GM19023 (cell line): ENCODE measurements at regions not wholly inside any gene's neighbourhood (a gene's known extent, or its start where the extent isn't known, plus 50 kb on each side); places are given as distances from the start of the nearest gene placed in this dataset.
"Not testable (repeated sequence)": the region's sequence is repeated elsewhere in the genome, so short reads cannot be mapped to it uniquely, and the experiment has no call there.

Experiments
- ATAC-seq: cut with Tn5 transposase; IDR thresholded peaks from one replicate; pipeline ENCODE4 v1.9.1; 2021; ENCODE audit warnings: mild to moderate bottlenecking, moderate library complexity; ENCODE audit not compliant: unreplicated experiment

DNA sequence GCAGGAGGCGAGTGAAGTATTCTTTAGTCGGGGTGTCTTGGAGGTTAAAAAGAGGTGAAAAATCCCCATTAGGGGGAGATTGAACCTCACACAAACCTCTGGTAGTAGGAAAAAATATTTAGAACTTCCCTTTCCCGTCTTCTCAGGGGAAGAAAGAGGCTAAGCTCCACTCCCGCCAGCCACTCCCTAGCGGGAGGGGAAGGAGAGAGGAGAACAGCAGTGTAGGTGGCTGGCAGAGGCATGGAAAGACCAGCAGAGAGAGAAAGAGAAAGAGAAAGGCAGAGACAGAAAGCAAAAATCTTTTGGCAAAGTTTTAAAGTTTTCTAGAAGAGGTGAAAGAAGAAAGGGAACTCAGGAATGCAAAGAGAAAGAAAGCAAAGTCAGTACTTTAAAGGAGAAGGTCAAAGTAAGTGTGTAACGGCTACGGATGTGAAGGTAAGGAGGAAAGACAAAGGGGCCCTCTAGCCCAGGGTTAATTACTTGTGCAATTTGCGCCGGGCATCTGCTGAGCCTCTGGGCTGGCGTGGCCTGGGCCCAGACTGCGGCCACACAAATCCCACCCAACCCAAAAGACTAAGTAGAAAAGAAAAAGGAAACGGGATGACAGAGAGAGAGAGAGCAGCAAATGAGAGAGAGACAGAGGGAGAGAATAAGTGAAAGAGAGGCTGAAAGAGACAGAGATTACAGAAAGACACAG lies 72.3 kb upstream of the ZNF746 start:
- no peak for ATAC-seq

DNA sequence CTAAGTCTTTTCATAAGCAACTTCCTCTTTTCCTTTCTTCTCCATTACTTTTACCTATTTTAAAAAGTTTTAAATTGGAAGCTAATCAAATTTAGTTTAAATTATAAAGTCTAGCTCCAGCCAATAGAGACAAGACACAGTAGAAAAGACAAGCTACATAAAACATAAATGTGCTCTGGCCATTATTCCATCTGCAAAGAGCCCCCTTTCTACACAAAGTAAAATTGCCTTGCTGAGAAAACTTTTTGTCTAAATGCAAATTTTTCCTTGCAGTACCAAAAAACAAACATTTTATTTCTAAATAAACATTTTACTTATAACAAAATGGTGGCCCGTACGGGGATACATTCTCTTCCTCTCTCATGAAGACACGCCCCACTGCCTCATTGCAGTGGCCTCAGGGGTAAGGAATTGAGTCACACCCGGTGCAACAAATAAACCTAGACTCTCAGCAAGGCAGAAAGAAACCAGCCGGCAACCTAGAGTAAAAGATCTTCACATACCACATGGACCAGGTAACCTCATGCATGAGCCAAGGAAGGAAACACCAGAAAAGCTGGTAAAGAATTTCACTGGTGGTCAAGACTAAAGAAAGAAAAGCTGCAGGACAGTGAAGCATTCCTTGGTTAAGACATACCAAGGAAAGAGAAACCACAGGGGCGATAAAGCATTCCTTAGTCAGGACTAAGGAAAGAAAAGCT lies 71.6 kb upstream of the ZNF746 start:
- no peak for ATAC-seq

- no peak for ATAC-seq
These were observed 70.6 kb upstream of the ZNF746 start for GRCh38 chr7:149568218-149568617.

GRCh38 chr7:149566103-149566502 lies 68.5 kb upstream of the ZNF746 start:
- ATAC-seq = no peak

GRCh38 chr7:149565096-149565382 lies 67.4 kb upstream of the ZNF746 start:
- no peak for ATAC-seq

DNA sequence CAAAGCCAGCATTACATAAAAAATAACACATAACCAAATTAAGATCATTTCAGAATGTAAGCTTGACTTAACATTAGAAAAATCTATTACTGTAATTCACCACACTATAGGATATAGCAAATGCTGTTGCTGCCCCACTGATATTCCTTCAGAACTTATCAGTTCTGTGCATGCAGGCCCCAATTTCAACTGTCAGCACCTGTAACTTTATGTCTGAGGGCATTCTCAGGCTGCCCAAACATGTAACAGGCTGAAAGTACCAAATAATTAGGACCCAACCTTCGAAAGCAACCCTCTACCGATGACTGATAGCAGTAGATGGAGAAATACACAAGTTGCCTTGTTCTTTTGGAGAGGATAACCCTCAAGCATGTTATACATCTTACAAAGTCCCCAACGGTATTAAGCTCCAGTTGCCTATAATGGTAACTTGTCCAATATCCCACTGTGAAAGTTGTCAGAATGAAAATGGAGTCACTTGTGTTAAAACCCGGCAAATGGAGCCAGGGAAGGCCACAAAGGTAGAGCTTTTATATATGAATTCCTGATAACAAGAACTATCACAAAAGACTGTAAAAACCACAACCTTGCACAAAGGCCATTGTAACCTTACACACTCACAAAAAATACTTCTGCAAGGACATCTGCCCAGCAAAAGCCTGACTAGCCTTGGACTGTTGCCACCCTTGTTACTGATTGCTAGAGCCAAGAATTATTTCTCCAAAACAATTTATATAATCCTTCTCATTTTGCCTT lies 66.9 kb upstream of the ZNF746 start:
- no peak for ATAC-seq

DNA sequence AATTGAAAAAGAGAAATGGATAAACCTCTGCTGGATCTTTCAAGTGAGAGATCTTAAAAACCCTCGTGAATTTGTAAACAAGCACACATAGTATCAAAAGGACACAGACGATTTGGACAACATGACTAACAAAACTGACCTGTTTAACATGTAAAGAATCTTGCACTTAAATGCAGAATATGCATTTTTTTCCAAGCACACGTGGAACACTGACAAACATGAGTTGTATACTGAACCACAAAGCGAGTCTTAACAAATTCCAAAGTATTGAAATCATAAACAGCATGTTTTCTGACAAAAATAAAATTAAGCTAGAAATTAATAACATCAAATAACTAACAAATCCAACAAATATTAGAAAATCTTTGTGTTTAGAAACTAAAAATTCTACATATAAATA lies 65.0 kb upstream of the ZNF746 start:
- no peak for ATAC-seq

DNA sequence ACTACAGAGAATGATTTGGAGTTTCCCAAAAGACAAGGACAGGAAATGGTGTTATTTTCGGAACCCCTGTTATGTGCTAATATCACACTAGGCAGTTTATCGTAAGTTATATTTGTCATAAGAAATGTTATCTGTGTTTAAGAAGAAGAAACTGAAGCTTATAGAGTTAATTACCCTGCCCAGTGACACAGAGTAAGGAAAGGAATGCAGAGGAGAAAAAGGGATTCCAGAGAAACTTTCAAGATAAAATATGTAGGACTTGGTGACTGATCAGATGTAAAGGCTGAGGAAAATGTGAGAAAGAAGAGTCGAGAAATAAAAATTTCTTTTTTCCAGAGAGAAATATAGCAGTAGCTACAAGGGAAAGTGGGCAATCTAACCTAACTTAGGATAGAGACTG lies 63.5 kb upstream of the ZNF746 start:
- no peak for ATAC-seq

DNA sequence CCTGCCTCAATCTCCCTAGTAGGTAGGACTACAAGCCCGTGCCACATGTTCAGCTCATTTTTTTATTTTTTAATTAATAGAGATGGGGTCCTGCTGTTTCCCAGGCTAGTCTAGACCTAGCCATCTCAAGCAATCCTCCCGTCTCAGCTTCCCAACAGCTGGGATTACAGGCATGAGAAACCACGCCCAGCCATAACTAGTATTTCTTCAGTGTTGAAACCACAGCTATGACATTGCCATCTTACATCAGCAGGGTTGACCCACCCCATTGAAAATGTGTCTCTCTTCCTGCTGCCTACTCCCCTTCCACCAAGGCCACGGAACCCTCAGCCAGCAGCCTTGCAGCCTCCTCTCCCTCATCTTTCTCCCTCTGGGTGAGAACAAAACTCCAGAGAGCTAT lies 62.1 kb upstream of the ZNF746 start:
- ATAC-seq = no peak

DNA sequence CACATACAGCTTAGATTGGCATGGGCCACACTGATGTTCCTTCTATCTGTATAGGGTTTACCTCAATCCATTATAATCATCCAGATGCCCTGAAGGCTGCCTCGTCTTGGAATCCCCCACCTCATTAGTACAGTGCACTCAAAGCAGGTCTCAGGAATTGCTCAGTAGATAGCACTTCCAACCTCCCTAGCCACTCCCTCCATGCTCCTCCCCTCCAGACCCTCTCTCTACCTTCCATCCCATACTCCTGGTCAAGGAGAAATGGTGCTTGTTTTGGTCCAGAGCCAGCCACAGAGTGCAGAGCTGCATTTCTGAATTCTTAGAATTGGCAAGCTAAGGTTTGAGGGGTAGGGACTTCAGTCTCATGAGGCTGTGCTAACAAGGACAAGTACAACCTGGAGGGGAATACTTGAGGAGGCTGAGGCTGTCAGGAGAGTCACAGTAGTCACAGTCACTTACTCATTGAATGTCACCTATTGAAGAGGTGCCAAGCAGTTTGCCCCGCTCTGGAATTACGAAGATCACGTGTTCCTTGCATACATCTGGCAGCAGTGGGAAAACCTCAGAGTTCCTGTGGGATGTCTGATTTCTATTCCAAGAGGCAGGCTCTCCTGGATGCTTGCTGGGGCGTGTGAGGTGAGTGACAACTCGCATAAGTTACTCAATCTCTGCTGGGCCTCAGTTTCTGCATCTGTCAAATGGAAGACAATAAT lies 60.7 kb upstream of the ZNF746 start:
- no peak for ATAC-seq

- not testable (repeated sequence) for ATAC-seq
These were observed 58.9 kb upstream of the ZNF746 start for GRCh38 chr7:149556525-149556924.

DNA sequence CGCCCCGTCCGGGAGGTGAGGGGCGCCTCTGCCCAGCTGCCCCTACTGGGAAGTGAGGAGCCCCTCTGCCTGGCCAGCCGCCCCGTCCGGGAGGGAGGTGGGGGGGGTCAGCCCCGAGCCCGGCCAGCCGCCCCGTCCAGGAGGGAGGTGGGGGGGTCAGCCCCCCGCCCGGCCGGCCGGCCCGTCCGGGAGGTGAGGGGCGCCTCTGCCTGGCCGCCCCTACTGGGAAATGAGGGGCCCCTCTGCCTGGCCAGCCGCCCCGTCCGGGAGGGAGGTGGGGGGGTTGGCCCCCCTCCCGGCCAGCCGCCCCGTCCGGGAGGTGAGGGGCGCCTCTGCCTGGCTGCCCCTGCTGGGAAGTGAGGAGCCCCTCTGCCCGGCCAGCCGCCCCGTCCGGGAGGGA lies 57.2 kb upstream of the ZNF746 start:
- not testable (repeated sequence) for ATAC-seq

- not testable (repeated sequence) for ATAC-seq
These were observed 56.4 kb upstream of the ZNF746 start for GRCh38 chr7:149553991-149554390.

DNA sequence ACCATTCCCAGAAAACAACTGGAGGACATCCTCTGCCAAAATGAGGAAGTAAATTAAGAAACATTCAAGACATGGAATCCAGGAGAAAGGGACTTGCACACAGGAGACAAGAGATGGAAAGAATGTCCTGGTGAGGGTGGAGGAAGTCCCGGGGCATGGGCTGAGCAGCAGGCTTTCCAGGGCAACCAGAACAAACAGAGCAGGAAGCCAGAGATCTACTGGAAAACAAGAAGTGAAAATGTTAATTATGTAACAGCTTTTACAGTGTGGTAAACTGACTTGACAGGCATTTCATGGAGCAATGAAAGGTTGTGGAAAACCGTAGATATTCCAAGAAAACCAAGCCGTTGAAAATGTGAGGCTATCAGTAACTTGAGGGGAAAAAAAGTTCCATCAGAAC lies 55.2 kb upstream of the ZNF746 start:
- no peak for ATAC-seq
